VCaP (cell line): ENCODE measurements at regions not wholly inside any gene's neighbourhood (a gene's known extent, or its start where the extent isn't known, plus 50 kb on each side); places are given as distances from the start of the nearest gene placed in this dataset.
"Not testable (repeated sequence)": the region's sequence is repeated elsewhere in the genome, so short reads cannot be mapped to it uniquely, and the experiment has no call there.

Experiments
- H3K27ac ChIP-seq: fragments of 450-650 bp; 2 replicates; pipeline ENCODE4 v1.5.1; 2017
- CTCF ChIP-seq: fragments of 450-650 bp; conservative IDR thresholded peaks from 2 replicates; pipeline ENCODE4 v1.5.1; 2017; ENCODE audit warnings: mild to moderate bottlenecking, moderate library complexity

GRCh38 chr14:101669629-101670028 is 91.9 kb upstream of the PPP2R5C start:
- TF ChIP-seq CTCF: no peak
- H3K27ac ChIP-seq: no peak overlapping the region

GRCh38 chr14:101673873-101674272 is 87.6 kb upstream of the PPP2R5C start:
- no peak for TF ChIP-seq CTCF
- H3K27ac ChIP-seq: no peak overlapping the region

- H3K27ac ChIP-seq: not testable (repeated sequence)
These were observed 85.7 kb upstream of the PPP2R5C start for GRCh38 chr14:101675835-101676234.

GRCh38 chr14:101677912-101678327 is 83.6 kb upstream of the PPP2R5C start:
- not testable (repeated sequence) for H3K27ac ChIP-seq

GRCh38 chr14:101681795-101682194 is 79.7 kb upstream of the PPP2R5C start:
- no peak for TF ChIP-seq CTCF
- no peak overlapping the region for H3K27ac ChIP-seq

- TF ChIP-seq CTCF: no peak
These were observed 78.1 kb upstream of the PPP2R5C start for GRCh38 chr14:101683365-101683764.

GRCh38 chr14:101687756-101688546 is 73.6 kb upstream of the PPP2R5C start:
- no peak for TF ChIP-seq CTCF
- H3K27ac ChIP-seq: no peak overlapping the region

More at GRCh38 chr14:101683365-101683764, 78.1 kb upstream of the PPP2R5C start:
- no peak overlapping the region for H3K27ac ChIP-seq

- no peak overlapping the region for H3K27ac ChIP-seq
- no peak for TF ChIP-seq CTCF
These were observed 72.4 kb upstream of the PPP2R5C start for GRCh38 chr14:101689039-101689501.

GRCh38 chr14:101689966-101690365 is 71.5 kb upstream of the PPP2R5C start:
- not testable (repeated sequence) for H3K27ac ChIP-seq
